IMR-90 (cell line): ENCODE measurements at regions not wholly inside any gene's neighbourhood (a gene's known extent, or its start where the extent isn't known, plus 50 kb on each side); places are given as distances from the start of the nearest gene placed in this dataset.

Experiments
- ATAC-seq: fragments of 200-7000 bp; cut with Tn5 transposase; 2 replicates; pipeline ENCODE4 v1.9.1; 2020; ENCODE audit warnings: low read depth, mild to moderate bottlenecking, moderate library complexity
- BruUV-seq: library from RNA; stranded (reverse); fragments of 400-500 nt; replicated peaks from 2 replicates; lab custom pipeline; 2021; lab: Mats Ljungman, UMichigan
- CTCF ChIA-PET: fragments of 300-600 bp; formaldehyde crosslinking; extraction: SDS; loops from one replicate; lab custom pipeline; 2021; ENCODE audit warnings: antibody characterized with exemption; lab: Yijun Ruan, JAX
- POLR2A ChIA-PET: fragments of 300-600 bp; sonication (Branson Sonifier 250); formaldehyde crosslinking; loops from one replicate; lab custom pipeline; 2022; ENCODE audit warnings: antibody characterized with exemption; ENCODE audit not compliant: unreplicated experiment; lab: Charles Lee
- DNase-seq: peaks from one replicate; pipeline ENCODE4 v3.0.0; 2013
- H2AFZ ChIP-seq: replicated peaks from 2 replicates; pipeline ENCODE3; 2013; ENCODE audit warnings: low read length, mild to moderate bottlenecking; ENCODE audit not compliant: poor library complexity
- H2AK5ac ChIP-seq: 2 replicates; pipeline ENCODE4 v1.6.1; 2013; ENCODE audit warnings: low read depth, low read length, inconsistent platforms
- H2AK9ac ChIP-seq: replicated peaks from 2 replicates; pipeline ENCODE3; 2013; ENCODE audit warnings: mild to moderate bottlenecking, low read depth, low read length, moderate library complexity; ENCODE audit not compliant: poor library complexity
- H2BK120ac ChIP-seq: 2 replicates; pipeline ENCODE4 v1.6.1; 2013; ENCODE audit warnings: low read depth, low read length, inconsistent platforms
- H2BK15ac ChIP-seq: 3 replicates; pipeline ENCODE4 v1.6.1; 2013; ENCODE audit warnings: low read depth, low read length, inconsistent platforms
- H2BK20ac ChIP-seq: 2 replicates; pipeline ENCODE4 v1.6.1; 2013; ENCODE audit warnings: low read depth, mild to moderate bottlenecking, inconsistent platforms, low read length, moderate library complexity
- H2BK5ac ChIP-seq: 2 replicates; pipeline ENCODE4 v1.6.1; 2013; ENCODE audit warnings: mild to moderate bottlenecking, low read depth, low read length, inconsistent platforms; ENCODE audit not compliant: poor library complexity, severe bottlenecking
- H3K14ac ChIP-seq: replicated peaks from 2 replicates; pipeline ENCODE4 v1.6.1; 2013; ENCODE audit warnings: low read depth, low read length, inconsistent platforms
- H3K18ac ChIP-seq: 2 replicates; pipeline ENCODE4 v1.6.1; 2013; ENCODE audit warnings: low read depth, low read length, control low read depth
- H3K23ac ChIP-seq: 2 replicates; pipeline ENCODE4 v1.6.1; 2013; ENCODE audit warnings: low read depth, low read length, inconsistent platforms
- H3K27ac ChIP-seq: 2 replicates; pipeline ENCODE4 v1.5.1; 2013; ENCODE audit warnings: mild to moderate bottlenecking, control low read depth, low read length; ENCODE audit not compliant: insufficient read depth
- H3K27me3 ChIP-seq: 2 replicates; pipeline ENCODE4 v1.6.1; 2013; ENCODE audit warnings: low read length; ENCODE audit not compliant: control insufficient read depth, insufficient read depth
- H3K36me3 ChIP-seq: 2 replicates; pipeline ENCODE4 v1.6.1; 2013; ENCODE audit warnings: low read length, mixed read lengths; ENCODE audit not compliant: control insufficient read depth, insufficient read depth
- H3K4ac ChIP-seq: 2 replicates; pipeline ENCODE4 v1.6.1; 2013; ENCODE audit warnings: low read depth, low read length, inconsistent platforms
- H3K4me1 ChIP-seq: 2 replicates; pipeline ENCODE4 v1.6.1; 2013; ENCODE audit warnings: low read length, mixed read lengths; ENCODE audit not compliant: control insufficient read depth, insufficient read depth
- H3K4me2 ChIP-seq: 2 replicates; pipeline ENCODE4 v1.6.1; 2013; ENCODE audit warnings: low read depth, mild to moderate bottlenecking, control low read depth, low read length, moderate library complexity
- H3K4me3 ChIP-seq: 2 replicates; pipeline ENCODE4 v1.5.1; 2013; ENCODE audit warnings: low read depth, mild to moderate bottlenecking, control low read depth, low read length, moderate library complexity; ENCODE audit not compliant: insufficient read depth
- H3K56ac ChIP-seq: 2 replicates; pipeline ENCODE4 v1.6.1; 2013; ENCODE audit warnings: low read length, inconsistent platforms; ENCODE audit not compliant: insufficient read depth; ENCODE audit errors: extremely low read depth
- H3K79me1 ChIP-seq, 2 experiments: 2 replicates each; pipeline ENCODE4 v1.6.1; 2013; ENCODE audit warnings: low read length in 2 of 2, inconsistent platforms in 1 of 2, low read depth in 1 of 2
- H3K9ac ChIP-seq: 2 replicates; pipeline ENCODE4 v1.6.1; 2013; ENCODE audit warnings: low read depth, low read length, control low read depth
- H3K9me1 ChIP-seq: 2 replicates; pipeline ENCODE4 v1.6.1; 2013; ENCODE audit warnings: low read length, inconsistent platforms; ENCODE audit not compliant: insufficient read depth
- H3K9me3 ChIP-seq: 2 replicates; pipeline ENCODE4 v1.6.1; 2013; ENCODE audit warnings: low read length; ENCODE audit not compliant: control insufficient read depth, insufficient read depth
- H4K20me1 ChIP-seq: 2 replicates; pipeline ENCODE4 v1.6.1; 2013; ENCODE audit warnings: low read length, inconsistent platforms; ENCODE audit not compliant: insufficient read depth
- H4K5ac ChIP-seq: 2 replicates; pipeline ENCODE4 v1.6.1; 2013; ENCODE audit warnings: mild to moderate bottlenecking, low read depth, low read length, control low read depth
- H4K8ac ChIP-seq, 2 experiments: 2 replicates each; pipeline ENCODE4 v1.6.1; 2013; ENCODE audit warnings: low read depth in 2 of 2, low read length in 2 of 2, control low read depth in 1 of 2, inconsistent platforms in 1 of 2
- H4K91ac ChIP-seq: 2 replicates; pipeline ENCODE4 v1.6.1; 2013; ENCODE audit warnings: low read depth, low read length, inconsistent platforms; ENCODE audit not compliant: insufficient read depth
- CEBPB ChIP-seq: IDR thresholded peaks from 2 replicates; pipeline ENCODE4 v1.6.1; 2012; ENCODE audit warnings: low read depth, low read length, improper control_type of control experiment
- MAZ ChIP-seq: IDR thresholded peaks from 2 replicates; pipeline ENCODE4 v1.6.1; 2012; ENCODE audit warnings: low read depth, mild to moderate bottlenecking, low read length, improper control_type of control experiment, moderate library complexity, borderline replicate concordance
- MXI1 ChIP-seq: IDR thresholded peaks from 2 replicates; pipeline ENCODE4 v1.6.1; 2012; ENCODE audit warnings: low read depth, mild to moderate bottlenecking, low read length, moderate library complexity, borderline replicate concordance
- whole genome bisulfite sequencing, 2 experiments: methylation state at CpG; one replicate each; pipeline versions ENCODE4 v1.1.5 to v1.1.7; 2013; ENCODE audit warnings: missing lambda C conversion rate in 2 of 2; ENCODE audit not compliant: insufficient read length in 1 of 2; ENCODE audit errors: extremely low coverage in 2 of 2; 5-methylcytosine and 5-hydroxymethylcytosine counted together
- dilution Hi-C: fragments of 300-500 bp; cut with HindIII; formaldehyde crosslinking; loops from one replicate; pipeline ENCODE4 v1.14.3; 2018; ENCODE audit warnings: low sequenced_read_pairs; ENCODE audit not compliant: unreplicated experiment
- in situ Hi-C: fragments of 300-500 bp; cut with MboI; formaldehyde crosslinking; loops from 3 replicates; pipeline ENCODE4 v1.14.3; 2019; ENCODE audit warnings: low sequenced_read_pairs, inconsistent platforms, mixed read lengths
- intact Hi-C: fragments of 100-400 bp; cut with micrococcal nuclease; formaldehyde crosslinking; loops from 2 replicates; pipeline ENCODE4 v1.10.0; 2022

- ChIA-PET POLR2A (no interaction called here), CTCF (no interaction called here)
- Histone ChIP-seq H3K4me1 (no peaks in the 10 kb centered on the region; the same call in 1 of the 2 replicates), H4K91ac (no peak overlapping the region), H3K14ac (no peak overlapping the region), H4K8ac (no peak overlapping the region), H3K4me3 (no peak overlapping the region), H3K36me3 (no peaks in the 10 kb centered on the region), H2AFZ (no peak overlapping the region), H3K27ac (no peak overlapping the region), H3K27me3 (no peaks in the 10 kb centered on the region), H4K5ac (no peak overlapping the region), H3K9ac (no peak overlapping the region), H2AK9ac (no peak overlapping the region), H2BK20ac (no peak overlapping the region; the same call in 1 of the 2 replicates), H3K23ac (no peak overlapping the region), H2BK5ac (no peak overlapping the region), H3K18ac (no peak overlapping the region), H2BK15ac (no peak overlapping the region), H3K56ac (no peak overlapping the region), H3K9me1 (no peaks in the 10 kb centered on the region), H3K79me1 (no peaks in the 10 kb centered on the region), H2AK5ac (no peak overlapping the region), H3K4ac (no peak overlapping the region), H3K4me2 (no peak overlapping the region), H2BK120ac (no peak overlapping the region), H3K9me3 (no peaks in the 10 kb centered on the region), H4K20me1 (no peaks in the 10 kb centered on the region)
- 100% methylated on average over 1 of the region's 5 CpGs; no CpG with 5 or more reads in 1 of the 2 experiments for WGBS, 2 experiments
- BruUV-seq, result no TSS peak
- intact Hi-C loops (no loop called here), dilution Hi-C loops (no loop called here), in situ Hi-C loops (no loop called here)
- no peak for TF ChIP-seq CEBPB
- no peak for TF ChIP-seq MAZ
- no peak for TF ChIP-seq MXI1
- DNase-seq (no peak), ATAC-seq (no peak)
Observed at GRCh38 chr1:56150441-56151215, 428.7 kb downstream of the PLPP3 start.
